OCI-LY1 (cell line): ENCODE measurements at regions not wholly inside any gene's neighbourhood (a gene's known extent, or its start where the extent isn't known, plus 50 kb on each side); places are given as distances from the start of the nearest gene placed in this dataset.

Experiments
- H2AFZ ChIP-seq: fragments of 200-600 bp; sonication (generic), shearing (Covaris generic); 2 replicates; pipeline ENCODE4 v1.6.0; 2014; ENCODE audit warnings: antibody characterized with exemption, mild to moderate bottlenecking, low read length
- H3F3A ChIP-seq: fragments of 200-600 bp; sonication (generic), shearing (Covaris generic); 2 replicates; pipeline ENCODE4 v1.6.0; 2014; ENCODE audit warnings: mild to moderate bottlenecking, antibody characterized with exemption, low read length, moderate library complexity; ENCODE audit not compliant: insufficient read depth
- H3K27ac ChIP-seq: fragments of 200-600 bp; sonication (generic); 2 replicates; pipeline ENCODE4 v1.5.1; 2014; ENCODE audit warnings: low read length, mixed run types, mild to moderate bottlenecking, low read depth; ENCODE audit not compliant: poor library complexity, severe bottlenecking
- H3K27me3 ChIP-seq: fragments of 200-600 bp; sonication (generic); 2 replicates; pipeline ENCODE4 v1.6.0; 2014; ENCODE audit warnings: antibody characterized with exemption, mild to moderate bottlenecking, low read length, moderate library complexity; ENCODE audit not compliant: insufficient read depth
- H3K36me3 ChIP-seq: fragments of 200-600 bp; sonication (generic); 2 replicates; pipeline ENCODE4 v1.6.1; 2014; ENCODE audit warnings: mild to moderate bottlenecking, antibody characterized with exemption, low read length, moderate library complexity, mixed read lengths; ENCODE audit not compliant: insufficient read depth
- H3K4me1 ChIP-seq: fragments of 200-600 bp; sonication (generic); 2 replicates; pipeline ENCODE4 v1.5.1; 2014; ENCODE audit warnings: mild to moderate bottlenecking, low read length, moderate library complexity; ENCODE audit not compliant: insufficient read depth, severe bottlenecking
- H3K4me2 ChIP-seq: fragments of 200-600 bp; sonication (generic), shearing (Covaris generic); 2 replicates; pipeline ENCODE4 v1.6.1; 2014; ENCODE audit warnings: low read length
- H3K4me3 ChIP-seq: fragments of 200-600 bp; sonication (generic); 2 replicates; pipeline ENCODE4 v1.5.1; 2014; ENCODE audit warnings: low read length, low read depth, mild to moderate bottlenecking, mixed read lengths; ENCODE audit not compliant: poor library complexity, severe bottlenecking
- H3K79me2 ChIP-seq: fragments of 200-600 bp; shearing (Covaris generic); 2 replicates; pipeline ENCODE4 v1.6.1; 2016; ENCODE audit warnings: mixed run types, low read length, mixed read lengths; ENCODE audit not compliant: insufficient read depth
- H3K9ac ChIP-seq: fragments of 200-600 bp; sonication (generic), shearing (Covaris generic); 2 replicates; pipeline ENCODE4 v1.6.1; 2014; ENCODE audit warnings: mild to moderate bottlenecking, low read length, mixed read lengths
- H3K9me2 ChIP-seq: fragments of 200-600 bp; sonication (generic), shearing (Covaris generic); 2 replicates; pipeline ENCODE4 v1.6.1; 2014; ENCODE audit warnings: low read depth, mild to moderate bottlenecking, low read length, mixed read lengths
- H3K9me3 ChIP-seq: fragments of 200-600 bp; shearing (Covaris generic); 2 replicates; pipeline ENCODE4 v1.6.1; 2014; ENCODE audit warnings: low read length, mixed read lengths
- H4K20me1 ChIP-seq: fragments of 200-600 bp; sonication (generic), shearing (Covaris generic); 2 replicates; pipeline ENCODE4 v1.6.0; 2016; ENCODE audit warnings: mild to moderate bottlenecking, low read length; ENCODE audit not compliant: insufficient read depth
- EZH2 ChIP-seq: fragments of 200-600 bp; sonication (generic), shearing (Covaris generic); IDR thresholded peaks from 2 replicates; pipeline ENCODE4 v1.8.0; 2017; ENCODE audit warnings: borderline replicate concordance, mixed run types, mild to moderate bottlenecking, antibody characterized with exemption, low read length, moderate library complexity, mixed read lengths
- TF ChIP-seq, protein P1 (sequence below): fragments of 200-600 bp; sonication (generic), shearing (Covaris generic); IDR thresholded peaks from 2 replicates; pipeline ENCODE4 v1.5.1; 2017; ENCODE audit warnings: mild to moderate bottlenecking, antibody characterized with exemption, low read length, moderate library complexity, mixed read lengths

DNA sequence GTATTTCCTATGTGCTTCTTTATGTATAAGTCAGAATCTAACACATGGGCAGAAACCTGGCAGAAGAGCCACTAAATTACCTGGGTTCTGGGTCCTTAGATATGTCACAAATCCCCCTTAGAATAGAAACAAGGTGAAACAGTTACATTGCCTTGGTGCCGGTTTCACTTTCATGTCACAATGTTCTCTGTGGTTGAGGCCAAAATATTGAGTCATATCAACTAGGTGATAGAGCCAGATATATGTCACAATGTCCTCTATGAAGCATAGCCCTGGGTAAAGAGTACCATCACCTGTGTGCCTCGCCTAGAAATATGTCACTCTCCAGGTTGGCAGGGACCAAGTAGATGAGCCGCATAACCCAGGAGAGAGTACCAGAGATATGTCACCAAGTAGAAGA, 899.8 kb upstream of the TSPY4 start:
- H4K20me1 ChIP-seq: no peaks in the 10 kb centered on the region
- H3K4me1 ChIP-seq: no peaks in the 10 kb centered on the region
- H3K36me3 ChIP-seq: no peaks in the 10 kb centered on the region
- no peak overlapping the region for H3K9ac ChIP-seq
- H3K27ac ChIP-seq: no peak overlapping the region
- H3K4me3 ChIP-seq: no peak overlapping the region
- no peaks in the 10 kb centered on the region for H3K9me2 ChIP-seq
- no peak for TF ChIP-seq EZH2
- TF ChIP-seq, protein P1, sequence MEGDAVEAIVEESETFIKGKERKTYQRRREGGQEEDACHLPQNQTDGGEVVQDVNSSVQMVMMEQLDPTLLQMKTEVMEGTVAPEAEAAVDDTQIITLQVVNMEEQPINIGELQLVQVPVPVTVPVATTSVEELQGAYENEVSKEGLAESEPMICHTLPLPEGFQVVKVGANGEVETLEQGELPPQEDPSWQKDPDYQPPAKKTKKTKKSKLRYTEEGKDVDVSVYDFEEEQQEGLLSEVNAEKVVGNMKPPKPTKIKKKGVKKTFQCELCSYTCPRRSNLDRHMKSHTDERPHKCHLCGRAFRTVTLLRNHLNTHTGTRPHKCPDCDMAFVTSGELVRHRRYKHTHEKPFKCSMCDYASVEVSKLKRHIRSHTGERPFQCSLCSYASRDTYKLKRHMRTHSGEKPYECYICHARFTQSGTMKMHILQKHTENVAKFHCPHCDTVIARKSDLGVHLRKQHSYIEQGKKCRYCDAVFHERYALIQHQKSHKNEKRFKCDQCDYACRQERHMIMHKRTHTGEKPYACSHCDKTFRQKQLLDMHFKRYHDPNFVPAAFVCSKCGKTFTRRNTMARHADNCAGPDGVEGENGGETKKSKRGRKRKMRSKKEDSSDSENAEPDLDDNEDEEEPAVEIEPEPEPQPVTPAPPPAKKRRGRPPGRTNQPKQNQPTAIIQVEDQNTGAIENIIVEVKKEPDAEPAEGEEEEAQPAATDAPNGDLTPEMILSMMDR: no peak
- no peaks in the 10 kb centered on the region for H3K9me3 ChIP-seq
- H3K27me3 ChIP-seq: no peaks in the 10 kb centered on the region
- H3K79me2 ChIP-seq: no peaks in the 10 kb centered on the region
- no peak overlapping the region for H3K4me2 ChIP-seq
- no peak overlapping the region for H2AFZ ChIP-seq
- no peaks in the 10 kb centered on the region for H3F3A ChIP-seq

DNA sequence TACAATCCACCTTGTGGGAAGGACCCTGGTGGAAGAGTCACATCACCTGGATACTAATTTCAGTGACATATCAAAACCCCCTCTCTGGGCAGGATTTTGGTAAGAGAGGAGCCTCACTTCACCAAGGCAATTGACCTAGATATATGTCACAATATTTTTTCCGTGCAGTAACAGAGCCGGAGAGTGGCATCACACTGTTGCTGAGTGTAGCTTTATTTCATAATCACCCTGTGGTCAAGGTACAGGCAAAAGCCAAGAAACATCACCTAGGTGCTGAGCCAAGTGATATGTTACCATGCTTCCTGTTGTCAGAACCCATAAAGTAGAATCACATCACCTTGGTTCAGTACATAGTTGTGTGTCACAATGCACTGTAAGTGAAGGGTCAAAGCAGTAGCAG, 895.2 kb upstream of the TSPY4 start:
- TF ChIP-seq EZH2: no peak
- TF ChIP-seq, protein P1: no peak
- no peak overlapping the region for H2AFZ ChIP-seq
- no peak overlapping the region for H3K9ac ChIP-seq
- H3K4me2 ChIP-seq: no peak overlapping the region
- no peaks in the 10 kb centered on the region for H3K9me2 ChIP-seq
- H3K36me3 ChIP-seq: no peaks in the 10 kb centered on the region
- no peaks in the 10 kb centered on the region for H4K20me1 ChIP-seq
- no peak overlapping the region for H3K27ac ChIP-seq
- H3K79me2 ChIP-seq: no peaks in the 10 kb centered on the region
- H3F3A ChIP-seq: no peaks in the 10 kb centered on the region
- H3K4me1 ChIP-seq: no peaks in the 10 kb centered on the region
- H3K4me3 ChIP-seq: no peak overlapping the region
- no peaks in the 10 kb centered on the region for H3K27me3 ChIP-seq
- no peaks in the 10 kb centered on the region for H3K9me3 ChIP-seq

DNA sequence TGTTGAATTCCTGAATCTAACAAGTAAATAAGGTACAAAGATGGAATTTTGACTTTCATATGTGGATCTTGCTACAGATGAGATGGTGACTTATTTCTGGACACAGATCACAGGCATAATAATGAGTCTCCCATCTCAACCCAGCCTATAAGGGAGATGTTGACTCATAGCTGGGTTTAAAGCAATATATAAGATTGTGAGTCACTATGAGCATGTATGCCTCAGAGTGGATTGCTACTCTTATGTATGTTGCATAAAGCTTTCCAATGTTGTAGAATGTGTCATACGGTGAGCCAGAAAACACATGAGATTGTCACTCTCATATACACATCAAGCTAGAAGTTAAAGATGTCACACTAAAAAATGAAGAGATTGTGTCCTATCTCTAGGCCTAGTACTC, 884.3 kb upstream of the TSPY4 start:
- H3K9me3 ChIP-seq: no peaks in the 10 kb centered on the region
- no peak overlapping the region for H3K27ac ChIP-seq
- H4K20me1 ChIP-seq: no peaks in the 10 kb centered on the region
- H3K4me3 ChIP-seq: no peak overlapping the region
- no peaks in the 10 kb centered on the region for H3K4me1 ChIP-seq
- no peaks in the 10 kb centered on the region for H3K79me2 ChIP-seq
- H3K9ac ChIP-seq: no peak overlapping the region
- no peaks in the 10 kb centered on the region for H3K9me2 ChIP-seq
- no peaks in the 10 kb centered on the region for H3F3A ChIP-seq
- H3K4me2 ChIP-seq: no peak overlapping the region
- H2AFZ ChIP-seq: no peak overlapping the region
- no peak for TF ChIP-seq EZH2
- TF ChIP-seq, protein P1: no peak
- H3K36me3 ChIP-seq: no peaks in the 10 kb centered on the region
- no peaks in the 10 kb centered on the region for H3K27me3 ChIP-seq
